Activated B cell treated with CpG ODN at 0.5 μM for 24 hours (primary cell): ENCODE measurements at regions not wholly inside any gene's neighbourhood (a gene's known extent, or its start where the extent isn't known, plus 50 kb on each side); places are given as distances from the start of the nearest gene placed in this dataset.
"Not testable (repeated sequence)": the region's sequence is repeated elsewhere in the genome, so short reads cannot be mapped to it uniquely, and the experiment has no call there.

ENCODE experiments used
- ATAC-seq: fragments of 200-7000 bp; cut with Tn5 transposase; one replicate; pipeline ENCODE4 v1.10.0; 2021; ENCODE audit warnings: low read depth, mild to moderate bottlenecking, moderate library complexity
- CTCF ChIA-PET: fragments of 350-600 bp; sonication (Branson Sonifier 250); formaldehyde crosslinking; loops from one replicate; lab custom pipeline; 2021; ENCODE audit warnings: antibody characterized with exemption; lab: Charles Lee
- POLR2A ChIA-PET: fragments of 350-600 bp; sonication (Branson Sonifier 250); formaldehyde crosslinking; loops from one replicate; lab custom pipeline; 2021; ENCODE audit warnings: antibody characterized with exemption; lab: Charles Lee
- DNase-seq: peaks from one replicate; pipeline ENCODE4 v3.0.0; 2022
- H3K27ac Mint-ChIP-seq: one replicate; pipeline ENCODE4 v1.8.0; 2020; ENCODE audit warnings: mixed read lengths
- H3K27me3 Mint-ChIP-seq: one replicate; pipeline ENCODE4 v1.8.0; 2021; ENCODE audit warnings: mixed read lengths
- H3K36me3 Mint-ChIP-seq: one replicate; pipeline ENCODE4 v1.8.0; 2021; ENCODE audit warnings: low read depth, mixed read lengths
- H3K4me1 Mint-ChIP-seq: one replicate; pipeline ENCODE4 v1.8.0; 2021; ENCODE audit warnings: mixed read lengths
- H3K4me3 Mint-ChIP-seq: one replicate; pipeline ENCODE4 v1.8.0; 2020; ENCODE audit warnings: mild to moderate bottlenecking, mixed read lengths
- H3K9me3 Mint-ChIP-seq: one replicate; pipeline ENCODE4 v1.8.0; 2020; ENCODE audit warnings: mixed read lengths
- CTCF ChIP-seq: fragments of 200-600 bp; IDR thresholded peaks from one replicate; pipeline ENCODE4 v1.8.0; 2022; ENCODE audit warnings: antibody characterized with exemption, mild to moderate bottlenecking
- intact Hi-C: fragments of 100-400 bp; cut with micrococcal nuclease; formaldehyde crosslinking; loops from one replicate; pipeline ENCODE4 v1.15.1; 2024

GRCh38 chr1:232334246-232334645, 295.7 kb downstream of the SIPA1L2 start:
- POLR2A ChIA-PET: no interaction called here
- DNase-seq: no peak
- Mint-ChIP-seq H3K27ac (no peak overlapping the region), H3K9me3 (peaks cover 2% of the 10 kb centered on the region), H3K36me3 (no peaks in the 10 kb centered on the region), H3K4me3 (no peak overlapping the region), H3K27me3 (no peaks in the 10 kb centered on the region), H3K4me1 (no peaks in the 10 kb centered on the region)
- TF ChIP-seq CTCF: no peak
- no peak for ATAC-seq
- CTCF ChIA-PET: no interaction called here
- intact Hi-C loops: no loop called here

DNA sequence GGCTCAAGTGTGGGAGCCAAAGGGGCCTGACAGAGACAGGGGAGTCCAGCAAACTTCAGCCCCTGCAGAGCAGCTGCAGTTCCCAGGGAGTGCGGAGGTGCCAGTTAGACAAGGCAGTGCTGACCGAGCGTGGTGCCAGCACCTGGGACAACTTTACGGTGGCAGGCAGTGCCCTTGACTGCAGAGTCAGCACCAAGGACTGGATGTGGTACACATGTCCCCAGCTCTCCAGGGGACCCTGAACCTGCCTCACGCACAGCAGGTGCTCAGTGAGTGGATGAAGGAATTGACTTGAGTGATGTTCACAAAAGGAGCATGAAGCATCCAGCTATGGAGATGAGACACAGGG, 296.5 kb downstream of the SIPA1L2 start:
- Mint-ChIP-seq H3K9me3 (peaks cover 2% of the 10 kb centered on the region), H3K4me3 (no peak overlapping the region), H3K27ac (no peak overlapping the region), H3K36me3 (no peaks in the 10 kb centered on the region), H3K4me1 (no peaks in the 10 kb centered on the region), H3K27me3 (no peaks in the 10 kb centered on the region)
- ChIA-PET POLR2A (no interaction called here), CTCF (no interaction called here)
- TF ChIP-seq CTCF: no peak
- DNase-seq: no peak
- intact Hi-C loops: no loop called here
- ATAC-seq: no peak

DNA sequence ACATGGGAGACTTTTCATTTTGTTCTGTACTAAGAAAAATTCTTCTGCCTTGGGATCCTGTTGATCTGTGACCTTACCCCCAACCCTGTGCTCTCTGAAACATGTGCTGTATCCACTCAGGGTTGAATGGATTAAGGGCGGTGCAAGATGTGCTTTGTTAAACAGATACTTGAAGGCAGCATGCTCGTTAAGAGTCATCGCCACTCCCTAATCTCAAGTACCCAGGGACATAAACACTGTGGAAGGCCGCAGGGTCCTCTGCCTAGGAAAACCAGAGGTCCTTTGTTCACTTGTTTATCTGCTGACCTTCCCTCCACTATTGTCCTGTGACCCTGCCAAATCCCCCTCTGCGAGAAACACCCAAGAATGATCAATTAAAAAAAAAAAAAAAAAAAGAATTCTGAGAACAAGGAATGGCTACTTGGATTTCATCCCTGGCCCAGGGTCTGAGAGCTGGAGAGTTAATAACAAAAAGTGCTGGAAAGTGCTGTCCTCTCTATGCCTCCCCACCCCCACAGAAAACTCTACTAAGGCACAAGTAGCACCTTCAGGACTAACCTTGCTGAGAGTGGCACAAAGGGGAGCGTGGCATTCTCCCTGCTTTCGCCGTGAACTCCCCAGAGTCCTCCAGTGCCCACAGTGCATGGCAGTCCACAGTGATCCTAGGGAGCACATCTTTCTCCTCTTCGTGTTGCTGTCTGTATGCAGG, 297.1 kb downstream of the SIPA1L2 start:
- DNase-seq, H3K9me3 Mint-ChIP-seq, H3K4me1 Mint-ChIP-seq, intact Hi-C loops, H3K27me3 Mint-ChIP-seq, POLR2A ChIA-PET, ATAC-seq, CTCF ChIA-PET, H3K4me3 Mint-ChIP-seq, H3K27ac Mint-ChIP-seq, H3K36me3 Mint-ChIP-seq: not testable (repeated sequence)

GRCh38 chr1:232329103-232329813, 300.7 kb downstream of the SIPA1L2 start:
- Mint-ChIP-seq H3K9me3 (peaks cover 2% of the 10 kb centered on the region), H3K36me3 (no peaks in the 10 kb centered on the region), H3K27ac (no peak overlapping the region), H3K4me3 (no peak overlapping the region), H3K27me3 (no peaks in the 10 kb centered on the region), H3K4me1 (no peaks in the 10 kb centered on the region)
- DNase-seq: no peak
- ATAC-seq: no peak
- POLR2A ChIA-PET: no interaction called here
- TF ChIP-seq CTCF: no peak
- CTCF ChIA-PET: no interaction called here
- intact Hi-C loops: no loop called here

DNA sequence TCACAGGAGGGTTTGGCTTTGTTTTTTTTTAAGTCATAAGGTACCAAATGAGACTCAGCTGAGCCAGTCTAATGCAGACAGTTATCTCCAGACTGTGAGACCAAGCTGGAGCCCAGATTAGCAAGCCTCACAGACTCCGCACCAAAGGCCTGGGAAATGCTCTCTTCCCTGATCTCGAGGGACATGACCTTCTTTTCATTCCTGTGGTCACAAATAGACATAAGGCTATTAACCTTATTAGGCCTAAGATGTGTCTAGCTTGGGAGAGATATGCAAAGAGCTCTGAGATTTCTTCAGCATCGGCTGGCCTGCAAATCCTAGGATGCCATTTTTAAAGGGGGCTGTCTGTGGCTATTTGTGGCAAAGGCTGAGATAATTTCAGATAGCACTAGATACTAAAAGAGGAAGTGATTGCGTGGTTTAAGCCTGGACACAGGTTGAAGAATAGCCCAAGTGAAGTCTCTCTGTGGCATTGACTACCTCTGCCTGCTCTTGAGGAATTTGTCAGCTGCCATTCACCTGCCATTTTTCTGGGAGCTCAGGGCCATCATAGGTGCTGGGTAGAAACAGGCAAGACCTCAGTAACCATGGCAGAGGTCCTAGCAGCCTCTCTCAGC, 301.3 kb downstream of the SIPA1L2 start:
- ATAC-seq (no peak), DNase-seq (no peak)
- Mint-ChIP-seq H3K4me3 (no peak overlapping the region), H3K27me3 (no peaks in the 10 kb centered on the region), H3K27ac (no peak overlapping the region), H3K9me3 (peaks cover 2% of the 10 kb centered on the region), H3K4me1 (no peaks in the 10 kb centered on the region), H3K36me3 (no peaks in the 10 kb centered on the region)
- no peak for TF ChIP-seq CTCF
- CTCF ChIA-PET: no interaction called here
- POLR2A ChIA-PET: no interaction called here
- intact Hi-C loops: no loop called here
